GM12891 (cell line): ENCODE measurements at regions not wholly inside any gene's neighbourhood (a gene's known extent, or its start where the extent isn't known, plus 50 kb on each side); places are given as distances from the start of the nearest gene placed in this dataset.

Experiments used
- POLR2A ChIP-seq: IDR thresholded peaks from 2 replicates; pipeline ENCODE4 v1.6.1; 2011; ENCODE audit warnings: low read depth, low read length, control low read depth
- POLR2AphosphoS5 ChIP-seq: IDR thresholded peaks from 2 replicates; pipeline ENCODE4 v1.6.1; 2011; ENCODE audit warnings: low read depth, low read length, control low read depth
- POU2F2 ChIP-seq: IDR thresholded peaks from 2 replicates; pipeline ENCODE4 v1.6.1; 2011; ENCODE audit warnings: low read depth, mild to moderate bottlenecking, control low read depth, low read length, moderate library complexity
- TAF1 ChIP-seq: IDR thresholded peaks from 2 replicates; pipeline ENCODE4 v1.6.1; 2011; ENCODE audit warnings: low read depth, low read length, control low read depth

GRCh38 chr7:49172639-49173038 lies 248.3 kb downstream of the CDC14C start:
- TF ChIP-seq POLR2AphosphoS5 = no peak
- no peak for TF ChIP-seq POLR2A
- TF ChIP-seq POU2F2 = no peak
- TF ChIP-seq TAF1 = no peak
